ENCODE measurements at regions not wholly inside any gene's neighbourhood (a gene's known extent, or its start where the extent isn't known, plus 50 kb on each side); places are given as distances from the start of the nearest gene placed in this dataset.
"Not testable (repeated sequence)": the region's sequence is repeated elsewhere in the genome, so short reads cannot be mapped to it uniquely, and the experiment has no call there.

- in situ Hi-C loops (cut with HindIII; ENCODE audit: low pct_unique_long_range_greater_than_20kb, low sequenced_read_pairs), result no loop called here
Measured at GRCh38 chr5:125059255-125060002, 313.0 kb upstream of the ZNF608 start.

GRCh38 chr5:125061726-125062125 lies 315.3 kb upstream of the ZNF608 start:
- in situ Hi-C loops (cut with HindIII; ENCODE audit: low pct_unique_long_range_greater_than_20kb, low sequenced_read_pairs), result no loop called here
- DNase-seq (ENCODE audit: low read depth, low spot score), result peak; percentile 70

More at GRCh38 chr5:125059255-125060002, 313.0 kb upstream of the ZNF608 start:
- DNase-seq (ENCODE audit: low read depth, low spot score), result peak; percentile 72

DNA sequence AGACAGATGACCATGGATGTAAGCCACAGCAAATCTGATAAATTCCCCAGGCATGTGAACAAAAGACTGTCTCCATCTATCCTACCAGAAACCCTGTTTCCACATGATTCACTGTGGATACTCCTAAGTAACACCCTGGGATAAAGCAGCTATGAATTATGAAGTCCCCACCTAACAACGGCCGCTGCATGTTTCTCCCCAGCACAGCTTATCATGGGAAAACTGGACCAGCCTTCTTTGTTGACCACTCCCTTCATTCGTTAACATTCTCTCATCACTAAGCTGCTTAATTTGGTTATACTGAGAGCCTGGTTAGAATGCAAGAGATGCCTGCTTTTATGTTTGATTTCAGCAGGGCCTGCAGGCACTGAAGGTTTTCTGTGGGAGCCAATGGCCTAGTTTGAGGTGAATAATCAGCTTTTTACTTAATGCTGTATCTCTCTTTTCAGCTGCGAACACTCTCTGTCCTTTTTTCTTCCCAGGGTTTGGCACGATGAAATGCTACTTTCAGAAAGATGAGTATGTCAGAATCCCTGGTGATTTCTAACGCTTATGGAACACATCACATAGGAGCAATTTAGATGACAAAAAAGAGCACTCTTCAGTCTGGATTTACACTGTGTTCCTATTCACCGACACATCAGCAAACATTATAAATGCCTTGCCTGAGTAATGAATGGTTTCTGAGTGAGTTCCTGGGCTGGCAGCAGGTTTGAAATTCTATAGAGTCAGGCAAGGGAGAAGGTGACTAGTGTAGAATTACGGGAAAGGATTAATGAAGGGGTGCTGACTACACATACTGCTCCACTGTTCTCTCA lies 318.4 kb upstream of the ZNF608 start:
- in situ Hi-C loops (cut with HindIII; ENCODE audit: low pct_unique_long_range_greater_than_20kb, low sequenced_read_pairs), result no loop called here
- no peak for DNase-seq (ENCODE audit: low read depth, low spot score)

DNA sequence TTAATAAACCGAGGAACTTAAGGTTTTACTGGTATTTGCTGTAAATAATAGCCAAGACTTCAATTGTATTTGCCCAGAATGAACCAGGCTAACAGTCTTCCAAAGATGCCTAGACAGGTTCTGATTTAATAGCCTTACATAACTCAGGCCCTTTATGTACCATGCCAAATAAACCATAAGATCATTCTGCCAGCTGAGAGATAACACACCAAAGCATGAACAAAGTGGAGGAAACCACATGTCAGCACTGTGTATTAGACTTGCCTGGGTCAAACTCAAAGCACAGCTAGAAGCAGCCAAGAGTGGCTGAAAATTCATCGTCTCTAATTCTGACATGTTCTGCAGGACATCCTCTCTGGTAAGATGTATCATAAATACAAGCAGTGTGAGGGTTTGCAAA lies 319.3 kb upstream of the ZNF608 start:
- in situ Hi-C loops (cut with HindIII; ENCODE audit: low pct_unique_long_range_greater_than_20kb, low sequenced_read_pairs), result no loop called here
- DNase-seq (ENCODE audit: low read depth, low spot score), result no peak

- in situ Hi-C loops (cut with HindIII; ENCODE audit: low pct_unique_long_range_greater_than_20kb, low sequenced_read_pairs), result no loop called here
- no peak for DNase-seq (ENCODE audit: low read depth, low spot score)
Measured at GRCh38 chr5:125070961-125071360, 324.5 kb upstream of the ZNF608 start.

DNA sequence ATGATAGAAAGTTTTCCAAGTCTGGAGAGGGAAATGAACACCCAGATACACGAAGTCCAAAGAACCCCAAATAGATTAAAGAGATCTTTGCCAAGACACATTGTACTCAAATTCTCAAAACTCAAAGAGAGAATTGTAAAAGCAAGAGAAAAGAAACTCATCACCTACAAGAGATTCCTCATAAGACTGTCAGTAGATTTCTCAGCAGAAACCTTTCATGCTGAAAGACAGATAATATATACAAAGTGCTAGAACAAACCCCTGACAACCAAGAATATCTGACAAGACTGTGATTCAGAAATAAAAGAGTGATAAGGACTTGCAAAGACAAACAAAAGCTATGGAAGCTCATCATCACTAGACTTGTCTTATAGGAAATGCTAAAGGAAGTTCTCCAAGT lies 326.7 kb upstream of the ZNF608 start:
- in situ Hi-C loops (cut with HindIII; ENCODE audit: low pct_unique_long_range_greater_than_20kb, low sequenced_read_pairs), result no loop called here
- no peak for DNase-seq (ENCODE audit: low read depth, low spot score)

DNA sequence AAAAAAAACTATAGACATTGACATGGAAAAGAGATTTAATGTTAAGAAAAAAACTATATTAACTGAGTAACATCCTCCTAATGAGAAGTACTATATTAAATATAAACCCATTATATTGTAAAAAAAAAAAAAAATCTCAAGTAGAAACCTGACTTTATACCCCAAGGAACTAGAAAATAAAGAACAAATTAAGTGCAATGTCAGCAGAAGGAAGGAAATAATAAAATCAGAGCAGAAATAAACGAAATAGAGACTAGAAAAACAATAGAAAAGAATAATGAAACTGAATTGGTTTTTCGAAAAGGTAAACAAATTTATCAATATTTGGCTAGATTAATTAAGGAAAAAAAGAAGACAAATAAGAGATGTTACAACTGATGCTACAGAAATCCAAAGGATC lies 329.1 kb upstream of the ZNF608 start:
- in situ Hi-C loops (cut with HindIII; ENCODE audit: low pct_unique_long_range_greater_than_20kb, low sequenced_read_pairs), result no loop called here

GRCh38 chr5:125079028-125079427 lies 332.6 kb upstream of the ZNF608 start:
- DNase-seq (ENCODE audit: low read depth, low spot score); in situ Hi-C loops (cut with HindIII; ENCODE audit: low pct_unique_long_range_greater_than_20kb, low sequenced_read_pairs): not testable (repeated sequence)

More for the DNA sequence above, 329.1 kb upstream of the ZNF608 start:
- DNase-seq (ENCODE audit: low read depth, low spot score), result no peak

- in situ Hi-C loops (cut with HindIII; ENCODE audit: low pct_unique_long_range_greater_than_20kb, low sequenced_read_pairs), result no loop called here
- no peak for DNase-seq (ENCODE audit: low read depth, low spot score)
Measured at GRCh38 chr5:125081101-125081500, 334.7 kb upstream of the ZNF608 start.

GRCh38 chr5:125083981-125084380 lies 337.5 kb upstream of the ZNF608 start:
- in situ Hi-C loops (cut with HindIII; ENCODE audit: low pct_unique_long_range_greater_than_20kb, low sequenced_read_pairs), result no loop called here
- DNase-seq (ENCODE audit: low read depth, low spot score), result no peak

GRCh38 chr5:125085797-125086505 lies 339.5 kb upstream of the ZNF608 start:
- DNase-seq (ENCODE audit: low read depth, low spot score), result no peak
- in situ Hi-C loops (cut with HindIII; ENCODE audit: low pct_unique_long_range_greater_than_20kb, low sequenced_read_pairs), result no loop called here

DNA sequence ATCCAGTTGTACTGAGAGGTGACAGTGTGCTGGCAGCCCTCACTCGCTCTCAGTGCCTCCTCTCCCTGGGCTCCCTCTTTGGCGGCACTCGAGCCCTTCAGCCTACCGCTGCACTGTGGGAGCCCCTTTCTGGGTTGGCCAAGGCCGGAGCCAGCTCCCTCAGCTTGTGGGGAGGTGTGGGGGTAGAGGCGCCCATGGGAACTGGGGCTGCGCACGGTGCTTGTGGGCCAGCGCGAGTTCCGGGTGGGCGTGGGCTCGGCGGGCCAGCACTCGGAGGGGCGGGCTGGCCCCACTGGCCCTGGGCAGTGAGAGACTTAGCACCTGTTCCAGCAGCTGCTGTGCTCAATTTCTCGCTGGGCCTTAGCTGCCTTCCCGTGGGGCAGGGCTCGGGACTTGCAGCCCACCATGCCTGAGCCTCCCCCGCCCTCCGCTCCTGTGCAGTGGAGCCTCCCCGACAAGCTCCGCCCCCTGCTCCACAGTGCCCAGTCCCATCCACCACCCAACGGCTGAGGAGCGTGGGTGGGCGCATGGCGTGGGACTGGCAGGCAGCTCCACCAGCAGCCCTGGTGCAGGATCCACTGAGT lies 342.2 kb upstream of the ZNF608 start:
- in situ Hi-C loops (cut with HindIII; ENCODE audit: low pct_unique_long_range_greater_than_20kb, low sequenced_read_pairs), result no loop called here
- no peak for DNase-seq (ENCODE audit: low read depth, low spot score)

DNA sequence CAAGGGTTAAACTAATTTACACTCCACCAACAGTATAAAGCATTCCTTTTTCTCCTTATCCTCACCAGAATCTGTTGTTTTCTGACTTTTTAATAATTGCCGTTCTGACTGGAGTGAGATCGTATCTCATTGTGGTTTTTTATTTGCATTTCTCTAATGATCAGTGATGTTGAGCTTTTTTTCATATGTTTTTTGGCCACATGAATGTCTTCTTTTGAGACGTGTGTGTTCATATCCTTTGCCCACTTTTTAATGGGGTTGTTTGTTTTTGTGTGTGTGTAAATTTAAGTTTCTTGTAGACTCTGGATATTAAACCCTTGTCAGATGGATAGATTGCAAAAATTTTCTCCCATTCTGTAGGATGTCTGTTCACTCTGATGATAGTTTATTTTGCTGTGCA lies 345.7 kb upstream of the ZNF608 start:
- DNase-seq (ENCODE audit: low read depth, low spot score); in situ Hi-C loops (cut with HindIII; ENCODE audit: low pct_unique_long_range_greater_than_20kb, low sequenced_read_pairs): not testable (repeated sequence)

GRCh38 chr5:125093776-125094175 lies 347.3 kb upstream of the ZNF608 start:
- no peak for DNase-seq (ENCODE audit: low read depth, low spot score)
- in situ Hi-C loops (cut with HindIII; ENCODE audit: low pct_unique_long_range_greater_than_20kb, low sequenced_read_pairs), result no loop called here

GRCh38 chr5:125100342-125100741 lies 353.9 kb upstream of the ZNF608 start:
- in situ Hi-C loops (cut with HindIII; ENCODE audit: low pct_unique_long_range_greater_than_20kb, low sequenced_read_pairs), result no loop called here
- no peak for DNase-seq (ENCODE audit: low read depth, low spot score)

DNA sequence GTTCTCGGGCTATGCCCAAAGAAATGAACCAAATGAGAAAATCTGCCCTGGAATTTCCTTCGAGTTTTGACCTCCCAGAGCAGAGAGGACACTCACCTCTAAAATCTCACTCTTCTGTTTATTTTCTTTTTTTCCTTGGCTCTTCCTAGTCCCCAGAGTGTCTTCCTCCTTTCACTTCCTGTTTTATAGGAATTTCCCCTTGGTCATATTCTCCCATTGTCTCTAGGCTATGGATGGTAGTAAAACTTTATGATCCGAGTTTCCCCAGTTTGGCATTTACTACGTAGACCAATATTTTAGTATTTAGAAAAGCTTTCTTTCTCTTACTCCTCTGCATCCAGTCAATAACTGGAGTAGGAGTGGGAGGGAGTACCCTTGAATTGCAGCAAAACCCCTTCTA lies 354.5 kb upstream of the ZNF608 start:
- no peak for DNase-seq (ENCODE audit: low read depth, low spot score)
- in situ Hi-C loops (cut with HindIII; ENCODE audit: low pct_unique_long_range_greater_than_20kb, low sequenced_read_pairs), result no loop called here

- in situ Hi-C loops (cut with HindIII; ENCODE audit: low pct_unique_long_range_greater_than_20kb, low sequenced_read_pairs), result no loop called here
- DNase-seq (ENCODE audit: low read depth, low spot score), result no peak
Measured at GRCh38 chr5:125103459-125103858, 357.0 kb upstream of the ZNF608 start.

GRCh38 chr5:125106271-125106670 lies 359.8 kb upstream of the ZNF608 start:
- in situ Hi-C loops (cut with HindIII; ENCODE audit: low pct_unique_long_range_greater_than_20kb, low sequenced_read_pairs), result no loop called here
- no peak for DNase-seq (ENCODE audit: low read depth, low spot score)
